Astrocyte of the spinal cord (primary cell): ENCODE measurements at regions not wholly inside any gene's neighbourhood (a gene's known extent, or its start where the extent isn't known, plus 50 kb on each side); places are given as distances from the start of the nearest gene placed in this dataset.

Source experiments
- DNase-seq: peaks from one replicate; pipeline ENCODE4 v3.0.0; 2011; ENCODE audit warnings: low read depth, low spot score
- H3K4me3 ChIP-seq: 2 replicates; pipeline ENCODE4 v1.5.1; 2011; ENCODE audit warnings: low read depth, mild to moderate bottlenecking, low read length, moderate library complexity
- in situ Hi-C: cut with HindIII; loops from 2 replicates; pipeline ENCODE4 v1.10.0; 2017; ENCODE audit warnings: low sequenced_read_pairs
- TF ChIP-seq, protein P1 (sequence below): IDR thresholded peaks from 2 replicates; pipeline ENCODE4 v1.5.1; 2012; ENCODE audit warnings: low read depth, mild to moderate bottlenecking, low read length, inconsistent platforms

GRCh38 chr7:46146454-46147255 lies 225.6 kb upstream of the IGFBP3 start:
- H3K4me3 ChIP-seq = no peak overlapping the region
- TF ChIP-seq, protein P1, sequence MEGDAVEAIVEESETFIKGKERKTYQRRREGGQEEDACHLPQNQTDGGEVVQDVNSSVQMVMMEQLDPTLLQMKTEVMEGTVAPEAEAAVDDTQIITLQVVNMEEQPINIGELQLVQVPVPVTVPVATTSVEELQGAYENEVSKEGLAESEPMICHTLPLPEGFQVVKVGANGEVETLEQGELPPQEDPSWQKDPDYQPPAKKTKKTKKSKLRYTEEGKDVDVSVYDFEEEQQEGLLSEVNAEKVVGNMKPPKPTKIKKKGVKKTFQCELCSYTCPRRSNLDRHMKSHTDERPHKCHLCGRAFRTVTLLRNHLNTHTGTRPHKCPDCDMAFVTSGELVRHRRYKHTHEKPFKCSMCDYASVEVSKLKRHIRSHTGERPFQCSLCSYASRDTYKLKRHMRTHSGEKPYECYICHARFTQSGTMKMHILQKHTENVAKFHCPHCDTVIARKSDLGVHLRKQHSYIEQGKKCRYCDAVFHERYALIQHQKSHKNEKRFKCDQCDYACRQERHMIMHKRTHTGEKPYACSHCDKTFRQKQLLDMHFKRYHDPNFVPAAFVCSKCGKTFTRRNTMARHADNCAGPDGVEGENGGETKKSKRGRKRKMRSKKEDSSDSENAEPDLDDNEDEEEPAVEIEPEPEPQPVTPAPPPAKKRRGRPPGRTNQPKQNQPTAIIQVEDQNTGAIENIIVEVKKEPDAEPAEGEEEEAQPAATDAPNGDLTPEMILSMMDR = no peak
- DNase-seq = peak; percentile 55
- in situ Hi-C loops = no loop called here

DNA sequence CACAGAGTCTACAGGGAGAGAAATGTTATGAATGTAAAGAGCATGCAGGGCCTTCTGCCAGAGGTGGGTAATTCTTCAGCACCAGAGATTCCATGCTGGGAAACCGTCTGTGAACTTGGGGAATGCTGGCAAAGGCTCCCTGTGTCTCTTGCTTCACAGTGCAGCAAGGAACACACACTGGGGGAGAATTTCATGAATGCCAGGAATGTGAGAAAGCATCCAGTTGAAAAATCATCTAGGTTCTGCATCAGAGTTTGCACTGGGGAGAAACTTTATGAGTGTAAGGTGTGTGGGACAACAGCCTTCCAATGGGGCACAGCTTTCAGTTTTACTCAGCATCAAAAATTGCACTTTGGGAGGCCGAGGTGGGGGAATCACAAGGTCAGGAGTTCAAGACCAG lies 224.3 kb upstream of the IGFBP3 start:
- TF ChIP-seq, protein P1 = no peak
- in situ Hi-C loops = no loop called here
- H3K4me3 ChIP-seq = no peak overlapping the region
- DNase-seq = peak; percentile 97

DNA sequence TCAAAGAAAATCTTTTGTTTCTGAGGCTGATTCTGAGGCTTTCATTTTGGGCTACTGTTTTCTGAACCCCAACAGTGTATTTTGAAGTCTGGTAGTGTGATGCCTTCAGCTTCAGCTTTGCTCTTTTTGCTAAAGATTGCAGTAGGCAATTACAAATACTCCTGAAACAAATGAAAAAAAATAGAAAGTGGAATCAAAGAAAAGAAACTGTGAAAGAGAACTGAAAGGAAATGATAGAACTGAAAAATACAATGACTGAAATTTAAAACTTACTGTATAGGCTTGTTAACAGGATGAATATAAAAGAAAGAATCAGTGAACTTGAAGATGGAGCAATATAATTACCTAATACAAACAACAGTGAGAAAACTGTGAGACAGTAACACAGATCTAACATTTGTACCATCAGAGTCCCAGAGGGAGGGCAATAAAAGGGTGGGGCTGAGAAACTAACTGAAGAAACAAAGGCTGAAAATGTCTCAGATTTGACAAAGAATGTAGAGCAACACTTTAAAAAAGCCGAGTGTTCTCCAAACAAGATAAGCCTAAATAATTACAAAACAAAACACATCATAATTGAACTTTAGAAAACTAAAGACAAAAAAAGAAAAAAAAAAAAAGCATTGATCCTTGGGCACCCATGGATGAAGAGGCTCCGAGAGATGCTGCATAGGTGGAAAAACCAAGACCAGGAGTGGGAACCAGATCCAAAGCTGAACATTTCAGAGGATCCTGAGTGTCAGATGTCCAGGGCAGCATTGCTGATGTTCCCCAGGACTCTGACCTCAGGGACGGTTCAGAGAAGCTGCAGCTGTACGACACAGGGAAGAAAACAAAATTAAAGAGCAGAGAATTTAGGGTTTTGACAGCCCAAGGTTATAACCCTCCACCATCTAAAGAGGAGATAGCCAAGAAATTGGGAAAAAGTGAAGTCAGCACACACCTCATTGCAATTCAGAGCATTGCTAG lies 223.2 kb upstream of the IGFBP3 start:
- no peak for DNase-seq
- in situ Hi-C loops = no loop called here
- no peak overlapping the region for H3K4me3 ChIP-seq
- TF ChIP-seq, protein P1 = no peak

DNA sequence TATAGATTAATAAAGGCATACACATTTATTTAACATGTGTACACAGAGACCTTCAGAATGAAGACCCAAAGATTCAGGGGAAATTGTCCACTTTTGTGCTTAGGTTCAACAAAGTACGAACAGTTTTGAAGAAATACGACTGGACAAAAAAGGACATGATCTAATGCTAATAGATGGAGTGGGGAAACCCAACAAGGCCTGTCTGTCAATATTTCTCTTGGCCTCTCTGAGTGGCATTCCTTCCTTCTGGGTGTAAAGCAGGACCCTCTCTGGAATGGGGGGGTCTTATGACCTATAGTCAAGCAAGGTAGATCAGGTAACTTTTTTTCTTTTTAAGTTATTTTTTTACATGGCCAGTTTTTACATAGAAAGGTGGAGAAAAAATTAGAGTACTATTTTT lies 222.3 kb upstream of the IGFBP3 start:
- no peak for DNase-seq
- in situ Hi-C loops = no loop called here
- no peak overlapping the region for H3K4me3 ChIP-seq
- TF ChIP-seq, protein P1 = no peak

DNA sequence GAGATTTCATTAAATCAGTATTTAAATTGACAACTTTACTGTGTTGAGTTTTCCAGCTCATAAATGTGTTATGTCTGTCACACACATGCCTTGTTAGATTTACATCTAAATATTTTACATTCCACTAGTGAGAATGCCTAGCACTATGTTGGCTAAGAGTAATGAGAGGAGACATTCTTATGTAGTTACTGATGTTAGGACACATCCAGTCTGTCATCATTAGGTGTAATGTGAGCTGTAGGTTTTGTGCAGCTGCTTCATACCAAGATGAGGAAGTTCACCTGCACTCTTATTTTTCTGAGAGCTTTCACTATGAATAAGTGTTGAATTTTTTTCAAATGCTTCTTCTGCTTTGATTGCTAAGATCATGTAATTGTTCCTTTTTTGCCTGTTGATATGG lies 218.0 kb upstream of the IGFBP3 start:
- peak; percentile 70 for DNase-seq
- TF ChIP-seq, protein P1 = no peak
- in situ Hi-C loops = no loop called here
- no peak overlapping the region for H3K4me3 ChIP-seq

- no peak overlapping the region for H3K4me3 ChIP-seq
- in situ Hi-C loops = no loop called here
- no peak for DNase-seq
- TF ChIP-seq, protein P1 = no peak
Measured at GRCh38 chr7:46137725-46138124, 216.7 kb upstream of the IGFBP3 start.
